Activated T-cell treated with anti-CD3 and anti-CD28 coated beads, Interleukin-2, amount 50 U/mL, for 24 hours (primary cell): ENCODE measurements at regions not wholly inside any gene's neighbourhood (a gene's known extent, or its start where the extent isn't known, plus 50 kb on each side); places are given as distances from the start of the nearest gene placed in this dataset.

Experiments
- DNase-seq: peaks from one replicate; pipeline ENCODE4 v3.0.0-alpha.2; 2020
- H3K27ac Mint-ChIP-seq: 2 replicates; pipeline ENCODE4 v1.8.0; 2020; ENCODE audit warnings: mild to moderate bottlenecking, mixed read lengths
- H3K27me3 Mint-ChIP-seq: 2 replicates; pipeline ENCODE4 v1.8.0; 2020; ENCODE audit warnings: mixed read lengths
- H3K36me3 Mint-ChIP-seq: 2 replicates; pipeline ENCODE4 v1.8.0; 2020; ENCODE audit warnings: low read depth, mixed read lengths
- H3K4me1 Mint-ChIP-seq: 2 replicates; pipeline ENCODE4 v1.8.0; 2020; ENCODE audit warnings: low read depth, mixed read lengths
- H3K4me3 Mint-ChIP-seq: 2 replicates; pipeline ENCODE4 v1.8.0; 2020; ENCODE audit warnings: mild to moderate bottlenecking, moderate library complexity, mixed read lengths
- H3K9me3 Mint-ChIP-seq: 2 replicates; pipeline ENCODE4 v1.8.0; 2020; ENCODE audit warnings: mixed read lengths

- H3K4me1 Mint-ChIP-seq: peaks cover 5% of the 10 kb centered on the region
- H3K27me3 Mint-ChIP-seq: no peaks in the 10 kb centered on the region
- no peak overlapping the region for H3K27ac Mint-ChIP-seq
- DNase-seq: no peak
- peaks cover 7% of the 10 kb centered on the region for H3K9me3 Mint-ChIP-seq
- H3K36me3 Mint-ChIP-seq: no peaks in the 10 kb centered on the region
- no peak overlapping the region for H3K4me3 Mint-ChIP-seq
Observed at GRCh38 chr17:65385071-65385470, 176.4 kb downstream of the AXIN2 start.

- Mint-ChIP-seq H3K4me1 (no peaks in the 10 kb centered on the region), H3K9me3 (peaks cover 7% of the 10 kb centered on the region), H3K4me3 (no peak overlapping the region), H3K27ac (no peak overlapping the region), H3K36me3 (no peaks in the 10 kb centered on the region), H3K27me3 (no peaks in the 10 kb centered on the region)
- DNase-seq: no peak
Observed at GRCh38 chr17:65381152-65381551, 180.3 kb downstream of the AXIN2 start.

- Mint-ChIP-seq H3K9me3 (no peaks in the 10 kb centered on the region), H3K4me1 (peaks cover 10% of the 10 kb centered on the region), H3K4me3 (no peak overlapping the region), H3K36me3 (no peaks in the 10 kb centered on the region), H3K27ac (no peak overlapping the region), H3K27me3 (peaks cover 28% of the 10 kb centered on the region)
- DNase-seq: no peak
Observed at GRCh38 chr17:65374966-65375365, 186.5 kb downstream of the AXIN2 start.

GRCh38 chr17:65371702-65372101, 189.7 kb downstream of the AXIN2 start:
- Mint-ChIP-seq H3K36me3 (no peaks in the 10 kb centered on the region), H3K9me3 (peaks cover 1% of the 10 kb centered on the region), H3K4me3 (no peak overlapping the region), H3K27me3 (peaks cover 29% of the 10 kb centered on the region), H3K27ac (no peak overlapping the region), H3K4me1 (peaks cover 20% of the 10 kb centered on the region)
- DNase-seq: no peak

GRCh38 chr17:65370669-65371131, 190.7 kb downstream of the AXIN2 start:
- no peak overlapping the region for H3K27ac Mint-ChIP-seq
- no peak overlapping the region for H3K4me3 Mint-ChIP-seq
- no peak for DNase-seq
- peaks cover 29% of the 10 kb centered on the region for H3K27me3 Mint-ChIP-seq
- H3K36me3 Mint-ChIP-seq: no peaks in the 10 kb centered on the region
- peaks cover 6% of the 10 kb centered on the region for H3K9me3 Mint-ChIP-seq
- peaks cover 30% of the 10 kb centered on the region for H3K4me1 Mint-ChIP-seq

GRCh38 chr17:65368341-65368740, 193.1 kb downstream of the AXIN2 start:
- Mint-ChIP-seq H3K27ac (no peak overlapping the region), H3K4me3 (no peak overlapping the region), H3K4me1 (peaks cover 45% of the 10 kb centered on the region), H3K9me3 (peaks cover 6% of the 10 kb centered on the region), H3K27me3 (peaks cover 25% of the 10 kb centered on the region), H3K36me3 (no peaks in the 10 kb centered on the region)
- no peak for DNase-seq

GRCh38 chr17:65366102-65366844, 195.2 kb downstream of the AXIN2 start:
- Mint-ChIP-seq H3K27ac (peak overlapping the region; percentile 69), H3K36me3 (no peaks in the 10 kb centered on the region), H3K9me3 (peaks cover 6% of the 10 kb centered on the region), H3K27me3 (peaks cover 13% of the 10 kb centered on the region), H3K4me3 (peak overlapping the region; percentile 7), H3K4me1 (peaks cover 43% of the 10 kb centered on the region)
- peak; percentile 78 for DNase-seq

- Mint-ChIP-seq H3K9me3 (peaks cover 6% of the 10 kb centered on the region), H3K27me3 (peaks cover 6% of the 10 kb centered on the region), H3K4me1 (peaks cover 37% of the 10 kb centered on the region), H3K27ac (peak overlapping the region; percentile 73), H3K4me3 (no peak overlapping the region), H3K36me3 (no peaks in the 10 kb centered on the region)
- DNase-seq: no peak
Observed at GRCh38 chr17:65365169-65365568, 196.3 kb downstream of the AXIN2 start.

GRCh38 chr17:65364438-65364837, 197.0 kb downstream of the AXIN2 start:
- Mint-ChIP-seq H3K9me3 (peaks cover 6% of the 10 kb centered on the region), H3K36me3 (no peaks in the 10 kb centered on the region), H3K27ac (no peak overlapping the region), H3K4me1 (peaks cover 44% of the 10 kb centered on the region), H3K4me3 (no peak overlapping the region), H3K27me3 (peaks cover 5% of the 10 kb centered on the region)
- no peak for DNase-seq

- peaks cover 56% of the 10 kb centered on the region for H3K4me1 Mint-ChIP-seq
- no peak for DNase-seq
- no peaks in the 10 kb centered on the region for H3K36me3 Mint-ChIP-seq
- H3K27ac Mint-ChIP-seq: no peak overlapping the region
- peaks cover 5% of the 10 kb centered on the region for H3K27me3 Mint-ChIP-seq
- H3K4me3 Mint-ChIP-seq: no peak overlapping the region
- H3K9me3 Mint-ChIP-seq: peaks cover 6% of the 10 kb centered on the region
Observed at GRCh38 chr17:65362826-65363225, 198.6 kb downstream of the AXIN2 start.

- Mint-ChIP-seq H3K4me3 (no peak overlapping the region), H3K9me3 (no peaks in the 10 kb centered on the region), H3K27me3 (peaks cover 9% of the 10 kb centered on the region), H3K4me1 (peaks cover 40% of the 10 kb centered on the region), H3K36me3 (no peaks in the 10 kb centered on the region), H3K27ac (no peak overlapping the region)
- DNase-seq: no peak
Observed at GRCh38 chr17:65360961-65361552, 200.4 kb downstream of the AXIN2 start.

GRCh38 chr17:65359016-65359415, 202.4 kb downstream of the AXIN2 start:
- no peak overlapping the region for H3K4me3 Mint-ChIP-seq
- peak overlapping the region; percentile 81 for H3K27ac Mint-ChIP-seq
- DNase-seq: peak; percentile 48
- H3K36me3 Mint-ChIP-seq: no peaks in the 10 kb centered on the region
- H3K27me3 Mint-ChIP-seq: peaks cover 9% of the 10 kb centered on the region
- H3K9me3 Mint-ChIP-seq: no peaks in the 10 kb centered on the region
- peaks cover 25% of the 10 kb centered on the region for H3K4me1 Mint-ChIP-seq

GRCh38 chr17:65356536-65356935, 204.9 kb downstream of the AXIN2 start:
- no peak for DNase-seq
- Mint-ChIP-seq H3K27me3 (peaks cover 9% of the 10 kb centered on the region), H3K36me3 (no peaks in the 10 kb centered on the region), H3K27ac (no peak overlapping the region), H3K4me3 (no peak overlapping the region), H3K4me1 (peaks cover 21% of the 10 kb centered on the region), H3K9me3 (no peaks in the 10 kb centered on the region)

GRCh38 chr17:65355246-65355645, 206.2 kb downstream of the AXIN2 start:
- Mint-ChIP-seq H3K27ac (no peak overlapping the region), H3K36me3 (no peaks in the 10 kb centered on the region), H3K4me3 (no peak overlapping the region), H3K9me3 (no peaks in the 10 kb centered on the region), H3K4me1 (peaks cover 20% of the 10 kb centered on the region), H3K27me3 (peaks cover 10% of the 10 kb centered on the region)
- DNase-seq: no peak

- H3K4me1 Mint-ChIP-seq: peaks cover 11% of the 10 kb centered on the region
- H3K4me3 Mint-ChIP-seq: no peak overlapping the region
- peaks cover 6% of the 10 kb centered on the region for H3K9me3 Mint-ChIP-seq
- no peak overlapping the region for H3K27ac Mint-ChIP-seq
- H3K36me3 Mint-ChIP-seq: no peaks in the 10 kb centered on the region
- DNase-seq: no peak
- peaks cover 12% of the 10 kb centered on the region for H3K27me3 Mint-ChIP-seq
Observed at GRCh38 chr17:65349916-65350315, 211.5 kb downstream of the AXIN2 start.
